Panc1 (cell line): ENCODE measurements at regions not wholly inside any gene's neighbourhood (a gene's known extent, or its start where the extent isn't known, plus 50 kb on each side); places are given as distances from the start of the nearest gene placed in this dataset.
"Not testable (repeated sequence)": the region's sequence is repeated elsewhere in the genome, so short reads cannot be mapped to it uniquely, and the experiment has no call there.

Experiments
- CTCF ChIP-seq: fragments of 450-650 bp; IDR thresholded peaks from 2 replicates; pipeline ENCODE4 v1.5.1; 2017; ENCODE audit warnings: mild to moderate bottlenecking
- POLR2AphosphoS5 ChIP-seq: IDR thresholded peaks from 2 replicates; pipeline ENCODE4 v1.6.1; 2012; ENCODE audit warnings: mild to moderate bottlenecking, low read depth, low read length, moderate library complexity
- SIN3A ChIP-seq: IDR thresholded peaks from 2 replicates; pipeline ENCODE4 v1.6.1; 2012; ENCODE audit warnings: low read depth, mild to moderate bottlenecking, low read length, moderate library complexity, borderline replicate concordance; ENCODE audit not compliant: insufficient read depth
- TCF7L2 ChIP-seq: IDR thresholded peaks from 2 replicates; pipeline ENCODE4 v1.6.1; 2011; ENCODE audit warnings: mild to moderate bottlenecking, low read depth, low read length, inconsistent platforms
- TF ChIP-seq, protein P1 (sequence below), 2 experiments: IDR thresholded peaks; 2 replicates each; pipeline ENCODE4 v1.6.1; 2011 to 2012; ENCODE audit warnings: low read depth in 2 of 2, control low read depth in 1 of 2, low read length in 1 of 2, mild to moderate bottlenecking in 1 of 2, moderate library complexity in 1 of 2; ENCODE audit not compliant: insufficient read depth in 1 of 2

- not testable (repeated sequence) for TF ChIP-seq POLR2AphosphoS5, CTCF, SIN3A, TCF7L2
- TF ChIP-seq, protein P1, sequence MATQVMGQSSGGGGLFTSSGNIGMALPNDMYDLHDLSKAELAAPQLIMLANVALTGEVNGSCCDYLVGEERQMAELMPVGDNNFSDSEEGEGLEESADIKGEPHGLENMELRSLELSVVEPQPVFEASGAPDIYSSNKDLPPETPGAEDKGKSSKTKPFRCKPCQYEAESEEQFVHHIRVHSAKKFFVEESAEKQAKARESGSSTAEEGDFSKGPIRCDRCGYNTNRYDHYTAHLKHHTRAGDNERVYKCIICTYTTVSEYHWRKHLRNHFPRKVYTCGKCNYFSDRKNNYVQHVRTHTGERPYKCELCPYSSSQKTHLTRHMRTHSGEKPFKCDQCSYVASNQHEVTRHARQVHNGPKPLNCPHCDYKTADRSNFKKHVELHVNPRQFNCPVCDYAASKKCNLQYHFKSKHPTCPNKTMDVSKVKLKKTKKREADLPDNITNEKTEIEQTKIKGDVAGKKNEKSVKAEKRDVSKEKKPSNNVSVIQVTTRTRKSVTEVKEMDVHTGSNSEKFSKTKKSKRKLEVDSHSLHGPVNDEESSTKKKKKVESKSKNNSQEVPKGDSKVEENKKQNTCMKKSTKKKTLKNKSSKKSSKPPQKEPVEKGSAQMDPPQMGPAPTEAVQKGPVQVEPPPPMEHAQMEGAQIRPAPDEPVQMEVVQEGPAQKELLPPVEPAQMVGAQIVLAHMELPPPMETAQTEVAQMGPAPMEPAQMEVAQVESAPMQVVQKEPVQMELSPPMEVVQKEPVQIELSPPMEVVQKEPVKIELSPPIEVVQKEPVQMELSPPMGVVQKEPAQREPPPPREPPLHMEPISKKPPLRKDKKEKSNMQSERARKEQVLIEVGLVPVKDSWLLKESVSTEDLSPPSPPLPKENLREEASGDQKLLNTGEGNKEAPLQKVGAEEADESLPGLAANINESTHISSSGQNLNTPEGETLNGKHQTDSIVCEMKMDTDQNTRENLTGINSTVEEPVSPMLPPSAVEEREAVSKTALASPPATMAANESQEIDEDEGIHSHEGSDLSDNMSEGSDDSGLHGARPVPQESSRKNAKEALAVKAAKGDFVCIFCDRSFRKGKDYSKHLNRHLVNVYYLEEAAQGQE (IDR thresholded peaks at IDR 0.05; ENCODE audit: insufficient read depth in 1 of 2, low read depth in 2 of 2, low read length in 1 of 2): not testable (repeated sequence)
Measured at GRCh38 chr2:224119846-224120245, 80.8 kb upstream of the SERPINE2 start.
